HG02642 (cell line): ENCODE measurements at regions not wholly inside any gene's neighbourhood (a gene's known extent, or its start where the extent isn't known, plus 50 kb on each side); places are given as distances from the start of the nearest gene placed in this dataset.

Experiments
- ATAC-seq: cut with Tn5 transposase; IDR thresholded peaks from one replicate; pipeline ENCODE4 v1.9.1; 2021; ENCODE audit warnings: mild to moderate bottlenecking; ENCODE audit not compliant: unreplicated experiment, poor library complexity

GRCh38 chr10:21014141-21014540 lies 117.0 kb upstream of the NEBL start:
- ATAC-seq: no peak

GRCh38 chr10:21011433-21012018 lies 114.4 kb upstream of the NEBL start:
- no peak for ATAC-seq

GRCh38 chr10:21010615-21011014 lies 113.5 kb upstream of the NEBL start:
- ATAC-seq: no peak

- no peak for ATAC-seq
Observed at GRCh38 chr10:21003240-21003822, 106.2 kb upstream of the NEBL start.

GRCh38 chr10:21002091-21002878 lies 105.2 kb upstream of the NEBL start:
- no peak for ATAC-seq

- no peak for ATAC-seq
Observed at GRCh38 chr10:20999699-21000098, 102.6 kb upstream of the NEBL start.

- no peak for ATAC-seq
Observed at GRCh38 chr10:20998036-20998435, 100.9 kb upstream of the NEBL start.

GRCh38 chr10:20995123-20995987 lies 98.2 kb upstream of the NEBL start:
- ATAC-seq: no peak

GRCh38 chr10:20993830-20994527 lies 96.9 kb upstream of the NEBL start:
- ATAC-seq: no peak

- no peak for ATAC-seq
Observed at GRCh38 chr10:20993389-20993788, 96.3 kb upstream of the NEBL start.

- no peak for ATAC-seq
Observed at GRCh38 chr10:20991526-20991925, 94.4 kb upstream of the NEBL start.

- ATAC-seq: no peak
Observed at GRCh38 chr10:20990604-20991003, 93.5 kb upstream of the NEBL start.

- ATAC-seq: no peak
Observed at GRCh38 chr10:20988357-20988983, 91.4 kb upstream of the NEBL start.

- ATAC-seq: no peak
Observed at GRCh38 chr10:20986049-20986448, 88.9 kb upstream of the NEBL start.

GRCh38 chr10:20984662-20985061 lies 87.6 kb upstream of the NEBL start:
- ATAC-seq: no peak

GRCh38 chr10:20981419-20981953 lies 84.4 kb upstream of the NEBL start:
- ATAC-seq: no peak

GRCh38 chr10:20978617-20979016 lies 81.5 kb upstream of the NEBL start:
- ATAC-seq: no peak

- ATAC-seq: no peak
Observed at GRCh38 chr10:20977300-20977699, 80.2 kb upstream of the NEBL start.

GRCh38 chr10:20976891-20977290 lies 79.8 kb upstream of the NEBL start:
- no peak for ATAC-seq
